Liver (tissue), 3 donors: ENCODE measurements at regions not wholly inside any gene's neighbourhood (a gene's known extent, or its start where the extent isn't known, plus 50 kb on each side); places are given as distances from the start of the nearest gene placed in this dataset.

Experiments used
- EGR1 ChIP-seq, 2 donors: IDR thresholded peaks; 2 replicates each; pipeline ENCODE4 v1.6.1; 2016 to 2018; ENCODE audit warnings: antibody characterized with exemption in 2 of 2, low read depth in 2 of 2
- FOXA1 ChIP-seq: IDR thresholded peaks from 2 replicates; pipeline ENCODE4 v1.6.1; 2016; ENCODE audit warnings: antibody characterized with exemption
- GABPA ChIP-seq, 2 donors: IDR thresholded peaks in 1 of 2; conservative IDR thresholded peaks in 1 of 2; 2 replicates each; pipeline ENCODE4 v1.6.1; 2016; ENCODE audit warnings: antibody characterized with exemption in 2 of 2, mild to moderate bottlenecking in 1 of 2, moderate library complexity in 1 of 2
- TAF1 ChIP-seq: conservative IDR thresholded peaks from 2 replicates; pipeline ENCODE4 v1.6.1; 2016; ENCODE audit warnings: antibody characterized with exemption, mild to moderate bottlenecking
- YY1 ChIP-seq: IDR thresholded peaks from 2 replicates; pipeline ENCODE4 v1.6.1; 2016; ENCODE audit warnings: antibody characterized with exemption, mild to moderate bottlenecking
- TF ChIP-seq, protein P1 (sequence below): fragments of 150-350 bp; IDR thresholded peaks from 2 replicates; pipeline ENCODE4 v1.5.1; 2017; ENCODE audit warnings: improper control_type of control experiment, low read depth, low read length; ENCODE audit not compliant: missing input control
- TF ChIP-seq, protein P2 (sequence below): IDR thresholded peaks from 2 replicates; pipeline ENCODE4 v1.6.1; 2016; ENCODE audit warnings: antibody characterized with exemption
- TF ChIP-seq, protein P3 (sequence below): IDR thresholded peaks from 2 replicates; pipeline ENCODE4 v1.6.1; 2016; ENCODE audit warnings: antibody characterized with exemption
- TF ChIP-seq, protein P4 (sequence below): IDR thresholded peaks from 2 replicates; pipeline ENCODE4 v1.6.1; 2016; ENCODE audit warnings: antibody characterized with exemption, mild to moderate bottlenecking
- donor health status: healthy.
- donor health status: healthy.

DNA sequence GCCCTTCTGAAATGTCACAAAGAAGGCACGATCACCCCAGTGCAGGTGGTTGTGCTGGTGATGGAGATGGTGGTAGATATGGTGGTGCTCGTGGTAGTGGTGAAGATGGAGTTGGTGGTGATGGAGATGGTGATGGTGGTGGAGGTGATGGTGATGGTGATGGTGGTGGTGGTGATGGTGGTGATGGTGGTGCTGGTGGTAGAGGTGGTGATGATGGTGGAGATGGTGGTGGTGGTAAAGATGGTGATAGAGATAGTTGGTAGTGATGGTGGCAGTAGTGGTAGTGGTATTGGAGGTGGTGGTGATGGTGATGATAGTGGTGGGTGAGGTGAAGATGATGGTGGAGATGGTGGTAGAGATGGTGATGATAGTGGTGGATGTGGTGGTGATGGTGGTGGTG is 88.1 kb upstream of the SALL1 start:
- TF ChIP-seq, protein P1, sequence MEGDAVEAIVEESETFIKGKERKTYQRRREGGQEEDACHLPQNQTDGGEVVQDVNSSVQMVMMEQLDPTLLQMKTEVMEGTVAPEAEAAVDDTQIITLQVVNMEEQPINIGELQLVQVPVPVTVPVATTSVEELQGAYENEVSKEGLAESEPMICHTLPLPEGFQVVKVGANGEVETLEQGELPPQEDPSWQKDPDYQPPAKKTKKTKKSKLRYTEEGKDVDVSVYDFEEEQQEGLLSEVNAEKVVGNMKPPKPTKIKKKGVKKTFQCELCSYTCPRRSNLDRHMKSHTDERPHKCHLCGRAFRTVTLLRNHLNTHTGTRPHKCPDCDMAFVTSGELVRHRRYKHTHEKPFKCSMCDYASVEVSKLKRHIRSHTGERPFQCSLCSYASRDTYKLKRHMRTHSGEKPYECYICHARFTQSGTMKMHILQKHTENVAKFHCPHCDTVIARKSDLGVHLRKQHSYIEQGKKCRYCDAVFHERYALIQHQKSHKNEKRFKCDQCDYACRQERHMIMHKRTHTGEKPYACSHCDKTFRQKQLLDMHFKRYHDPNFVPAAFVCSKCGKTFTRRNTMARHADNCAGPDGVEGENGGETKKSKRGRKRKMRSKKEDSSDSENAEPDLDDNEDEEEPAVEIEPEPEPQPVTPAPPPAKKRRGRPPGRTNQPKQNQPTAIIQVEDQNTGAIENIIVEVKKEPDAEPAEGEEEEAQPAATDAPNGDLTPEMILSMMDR: no peak
- no peak for TF ChIP-seq YY1
- no peak for TF ChIP-seq EGR1 (IDR thresholded peaks at IDR 0.05; ENCODE audit: low read depth in 2 of 2)
- TF ChIP-seq GABPA (IDR thresholded peaks at IDR 0.05 in 1 of 2, conservative IDR thresholded peaks at IDR 0.05 in 1 of 2): no peak
- TF ChIP-seq, protein P2, sequence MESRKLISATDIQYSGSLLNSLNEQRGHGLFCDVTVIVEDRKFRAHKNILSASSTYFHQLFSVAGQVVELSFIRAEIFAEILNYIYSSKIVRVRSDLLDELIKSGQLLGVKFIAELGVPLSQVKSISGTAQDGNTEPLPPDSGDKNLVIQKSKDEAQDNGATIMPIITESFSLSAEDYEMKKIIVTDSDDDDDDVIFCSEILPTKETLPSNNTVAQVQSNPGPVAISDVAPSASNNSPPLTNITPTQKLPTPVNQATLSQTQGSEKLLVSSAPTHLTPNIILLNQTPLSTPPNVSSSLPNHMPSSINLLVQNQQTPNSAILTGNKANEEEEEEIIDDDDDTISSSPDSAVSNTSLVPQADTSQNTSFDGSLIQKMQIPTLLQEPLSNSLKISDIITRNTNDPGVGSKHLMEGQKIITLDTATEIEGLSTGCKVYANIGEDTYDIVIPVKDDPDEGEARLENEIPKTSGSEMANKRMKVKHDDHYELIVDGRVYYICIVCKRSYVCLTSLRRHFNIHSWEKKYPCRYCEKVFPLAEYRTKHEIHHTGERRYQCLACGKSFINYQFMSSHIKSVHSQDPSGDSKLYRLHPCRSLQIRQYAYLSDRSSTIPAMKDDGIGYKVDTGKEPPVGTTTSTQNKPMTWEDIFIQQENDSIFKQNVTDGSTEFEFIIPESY: no peak
- no peak for TF ChIP-seq FOXA1
- no peak for TF ChIP-seq TAF1
- TF ChIP-seq, protein P3, sequence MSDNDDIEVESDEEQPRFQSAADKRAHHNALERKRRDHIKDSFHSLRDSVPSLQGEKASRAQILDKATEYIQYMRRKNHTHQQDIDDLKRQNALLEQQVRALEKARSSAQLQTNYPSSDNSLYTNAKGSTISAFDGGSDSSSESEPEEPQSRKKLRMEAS: no peak
- TF ChIP-seq, protein P4, sequence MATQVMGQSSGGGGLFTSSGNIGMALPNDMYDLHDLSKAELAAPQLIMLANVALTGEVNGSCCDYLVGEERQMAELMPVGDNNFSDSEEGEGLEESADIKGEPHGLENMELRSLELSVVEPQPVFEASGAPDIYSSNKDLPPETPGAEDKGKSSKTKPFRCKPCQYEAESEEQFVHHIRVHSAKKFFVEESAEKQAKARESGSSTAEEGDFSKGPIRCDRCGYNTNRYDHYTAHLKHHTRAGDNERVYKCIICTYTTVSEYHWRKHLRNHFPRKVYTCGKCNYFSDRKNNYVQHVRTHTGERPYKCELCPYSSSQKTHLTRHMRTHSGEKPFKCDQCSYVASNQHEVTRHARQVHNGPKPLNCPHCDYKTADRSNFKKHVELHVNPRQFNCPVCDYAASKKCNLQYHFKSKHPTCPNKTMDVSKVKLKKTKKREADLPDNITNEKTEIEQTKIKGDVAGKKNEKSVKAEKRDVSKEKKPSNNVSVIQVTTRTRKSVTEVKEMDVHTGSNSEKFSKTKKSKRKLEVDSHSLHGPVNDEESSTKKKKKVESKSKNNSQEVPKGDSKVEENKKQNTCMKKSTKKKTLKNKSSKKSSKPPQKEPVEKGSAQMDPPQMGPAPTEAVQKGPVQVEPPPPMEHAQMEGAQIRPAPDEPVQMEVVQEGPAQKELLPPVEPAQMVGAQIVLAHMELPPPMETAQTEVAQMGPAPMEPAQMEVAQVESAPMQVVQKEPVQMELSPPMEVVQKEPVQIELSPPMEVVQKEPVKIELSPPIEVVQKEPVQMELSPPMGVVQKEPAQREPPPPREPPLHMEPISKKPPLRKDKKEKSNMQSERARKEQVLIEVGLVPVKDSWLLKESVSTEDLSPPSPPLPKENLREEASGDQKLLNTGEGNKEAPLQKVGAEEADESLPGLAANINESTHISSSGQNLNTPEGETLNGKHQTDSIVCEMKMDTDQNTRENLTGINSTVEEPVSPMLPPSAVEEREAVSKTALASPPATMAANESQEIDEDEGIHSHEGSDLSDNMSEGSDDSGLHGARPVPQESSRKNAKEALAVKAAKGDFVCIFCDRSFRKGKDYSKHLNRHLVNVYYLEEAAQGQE: no peak
